Lung (tissue), 11 donors: ENCODE measurements at regions not wholly inside any gene's neighbourhood (a gene's known extent, or its start where the extent isn't known, plus 50 kb on each side); places are given as distances from the start of the nearest gene placed in this dataset.
"Not testable (repeated sequence)": the region's sequence is repeated elsewhere in the genome, so short reads cannot be mapped to it uniquely, and the experiment has no call there.

ENCODE experiments used
- ATAC-seq: fragments of 200-7000 bp; cut with Tn5 transposase; one replicate; pipeline ENCODE4 v1.9.1; 2020; ENCODE audit warnings: moderate number of reproducible peaks; ENCODE audit not compliant: insufficient read depth, low FRiP score
- DNase-seq, 3 donors: peaks; one replicate each; pipeline ENCODE4 v3.0.0-alpha.2; 2013 to 2017
- H3K27ac ChIP-seq, 2 donors: one replicate each; pipeline ENCODE4 v1.5.1; 2013; ENCODE audit warnings: mild to moderate bottlenecking in 2 of 2, moderate library complexity in 2 of 2, control low read depth in 1 of 2, inconsistent platforms in 1 of 2, low read depth in 1 of 2, low read length in 1 of 2
- H3K27me3 ChIP-seq, 3 donors: one replicate each; pipeline ENCODE4 v1.5.1; 2013; ENCODE audit warnings: low read length in 2 of 3; ENCODE audit not compliant: control insufficient read depth in 3 of 3, insufficient read depth in 3 of 3
- H3K36me3 ChIP-seq, 4 donors: one replicate each; pipeline ENCODE4 v1.5.1; 2013; ENCODE audit warnings: low read length in 4 of 4, mild to moderate bottlenecking in 1 of 4, moderate library complexity in 1 of 4; ENCODE audit not compliant: control insufficient read depth in 4 of 4, insufficient read depth in 4 of 4
- H3K4me1 ChIP-seq, 5 donors: one replicate each; pipeline ENCODE4 v1.5.1; 2013; ENCODE audit warnings: low read length in 5 of 5, mild to moderate bottlenecking in 2 of 5, moderate library complexity in 1 of 5; ENCODE audit not compliant: control insufficient read depth in 5 of 5, insufficient read depth in 5 of 5
- H3K4me3 ChIP-seq: one replicate; pipeline ENCODE4 v1.5.1; 2013; ENCODE audit warnings: mild to moderate bottlenecking, control low read depth, moderate library complexity
- H3K9ac ChIP-seq, 2 donors: one replicate each; pipeline ENCODE4 v1.5.1; 2013; ENCODE audit warnings: low read length in 2 of 2, control low read depth in 1 of 2; ENCODE audit not compliant: insufficient read depth in 1 of 2
- H3K9me3 ChIP-seq, 4 donors: one replicate each; pipeline ENCODE4 v1.5.1; 2013; ENCODE audit warnings: low read length in 3 of 4, mild to moderate bottlenecking in 1 of 4, moderate library complexity in 1 of 4; ENCODE audit not compliant: control insufficient read depth in 4 of 4, insufficient read depth in 3 of 4
- WGBS, 2 donors: extraction: QIAGEN DNeasy Blood & Tissue Kit; methylation state at CpG; one replicate each; pipeline ENCODE4 v1.1.7; 2013; 5-methylcytosine and 5-hydroxymethylcytosine counted together
- TF ChIP-seq, protein P1 (sequence below): IDR thresholded peaks from 2 replicates; pipeline ENCODE4 v1.5.1; 2012; ENCODE audit warnings: mild to moderate bottlenecking; ENCODE audit errors: control extremely low read depth, extremely low read depth
- donor health status: control.
- donor health status: control.
- donor health status: Bipolar disorder and iron deficiency.
- donor health status: healthy.
- donor health status: DM: yes; HTN: yes; CAD: no.

DNA sequence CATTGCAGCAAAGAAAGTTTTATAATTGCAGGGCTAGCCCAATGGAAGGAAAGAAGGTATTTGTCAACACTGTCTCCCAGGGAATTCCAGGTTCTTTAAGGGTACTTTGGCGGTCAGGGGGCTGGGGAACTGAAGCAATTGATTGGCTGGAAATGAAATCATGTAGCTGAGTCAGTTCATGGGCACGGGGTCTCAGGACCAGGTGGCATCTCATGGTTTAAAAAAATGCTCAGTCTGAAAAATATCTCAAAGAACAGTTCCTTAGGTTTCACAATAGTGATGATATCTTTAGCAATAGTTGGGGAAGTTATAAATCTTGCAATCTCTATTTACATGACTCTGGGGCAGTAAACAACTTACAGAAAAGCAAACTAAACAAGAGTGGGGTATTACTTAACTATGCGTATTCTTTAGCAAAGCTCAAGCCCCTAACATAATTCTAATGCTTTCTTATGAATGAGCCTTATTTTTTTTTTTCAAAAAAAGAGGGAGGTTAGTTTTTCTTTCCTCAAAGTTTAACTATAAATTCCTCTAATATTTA lies 376.9 kb upstream of the NRG3 start:
- no peak overlapping the region for H3K4me3 ChIP-seq
- 57 to 58% methylated on average over 3 of the region's 3 CpGs for WGBS, 2 donors
- H3K4me1 ChIP-seq: no peaks in the 10 kb centered on the region
- H3K9ac ChIP-seq: no peak overlapping the region
- ATAC-seq: no peak
- H3K27ac ChIP-seq: no peak overlapping the region
- H3K27me3 ChIP-seq: no peaks in the 10 kb centered on the region
- TF ChIP-seq, protein P1, sequence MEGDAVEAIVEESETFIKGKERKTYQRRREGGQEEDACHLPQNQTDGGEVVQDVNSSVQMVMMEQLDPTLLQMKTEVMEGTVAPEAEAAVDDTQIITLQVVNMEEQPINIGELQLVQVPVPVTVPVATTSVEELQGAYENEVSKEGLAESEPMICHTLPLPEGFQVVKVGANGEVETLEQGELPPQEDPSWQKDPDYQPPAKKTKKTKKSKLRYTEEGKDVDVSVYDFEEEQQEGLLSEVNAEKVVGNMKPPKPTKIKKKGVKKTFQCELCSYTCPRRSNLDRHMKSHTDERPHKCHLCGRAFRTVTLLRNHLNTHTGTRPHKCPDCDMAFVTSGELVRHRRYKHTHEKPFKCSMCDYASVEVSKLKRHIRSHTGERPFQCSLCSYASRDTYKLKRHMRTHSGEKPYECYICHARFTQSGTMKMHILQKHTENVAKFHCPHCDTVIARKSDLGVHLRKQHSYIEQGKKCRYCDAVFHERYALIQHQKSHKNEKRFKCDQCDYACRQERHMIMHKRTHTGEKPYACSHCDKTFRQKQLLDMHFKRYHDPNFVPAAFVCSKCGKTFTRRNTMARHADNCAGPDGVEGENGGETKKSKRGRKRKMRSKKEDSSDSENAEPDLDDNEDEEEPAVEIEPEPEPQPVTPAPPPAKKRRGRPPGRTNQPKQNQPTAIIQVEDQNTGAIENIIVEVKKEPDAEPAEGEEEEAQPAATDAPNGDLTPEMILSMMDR: no peak
- no peak for DNase-seq
- H3K36me3 ChIP-seq: no peaks in the 10 kb centered on the region
- peaks cover 0 to 5% (median 0%) of the 10 kb centered on the region in 4 donors for H3K9me3 ChIP-seq

DNA sequence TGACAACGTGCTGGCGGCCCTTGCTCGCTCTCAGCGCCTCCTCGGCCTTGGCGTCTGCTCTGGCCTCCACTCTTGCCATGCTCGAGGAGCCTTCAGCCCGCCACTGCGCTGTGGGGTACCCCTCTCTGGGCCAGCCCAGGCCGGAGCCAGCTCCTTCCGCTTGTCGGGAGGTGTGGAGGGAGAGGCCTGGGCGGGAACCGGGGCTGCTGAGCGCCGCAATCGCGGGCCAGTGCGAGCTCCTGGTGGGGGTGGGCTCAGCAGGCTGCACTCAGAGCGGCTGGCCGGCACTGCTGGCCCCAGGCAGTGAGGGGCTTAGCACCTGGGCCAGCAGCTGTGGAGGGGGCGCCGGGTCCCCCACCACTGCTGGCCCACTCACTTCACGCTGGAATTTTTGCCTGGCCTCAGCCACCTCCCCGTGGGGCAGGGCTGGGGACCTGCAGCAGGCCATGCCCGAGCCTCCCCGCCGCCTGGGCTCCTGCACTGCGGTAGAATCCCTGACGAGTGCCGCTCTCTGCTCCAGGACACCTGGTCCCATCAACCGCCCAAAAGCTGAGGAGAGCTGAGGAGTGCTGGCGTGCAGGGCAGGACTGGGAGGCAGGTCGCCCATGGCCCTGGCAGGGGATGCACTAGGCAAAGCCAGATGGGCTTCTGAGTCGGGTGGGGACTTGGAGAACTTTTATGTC lies 372.2 kb upstream of the NRG3 start:
- Histone ChIP-seq H3K4me1 (no peaks in the 10 kb centered on the region), H3K9ac (no peak overlapping the region), H3K27ac (no peak overlapping the region), H3K9me3 (peaks cover 0 to 12% (median 0%) of the 10 kb centered on the region in 4 donors), H3K4me3 (no peak overlapping the region), H3K27me3 (no peaks in the 10 kb centered on the region), H3K36me3 (no peaks in the 10 kb centered on the region)
- TF ChIP-seq, protein P1: no peak
- WGBS, 2 donors: 93 to 94% methylated on average over 35 of the region's 35 CpGs
- ATAC-seq (no peak), DNase-seq (no peak)

DNA sequence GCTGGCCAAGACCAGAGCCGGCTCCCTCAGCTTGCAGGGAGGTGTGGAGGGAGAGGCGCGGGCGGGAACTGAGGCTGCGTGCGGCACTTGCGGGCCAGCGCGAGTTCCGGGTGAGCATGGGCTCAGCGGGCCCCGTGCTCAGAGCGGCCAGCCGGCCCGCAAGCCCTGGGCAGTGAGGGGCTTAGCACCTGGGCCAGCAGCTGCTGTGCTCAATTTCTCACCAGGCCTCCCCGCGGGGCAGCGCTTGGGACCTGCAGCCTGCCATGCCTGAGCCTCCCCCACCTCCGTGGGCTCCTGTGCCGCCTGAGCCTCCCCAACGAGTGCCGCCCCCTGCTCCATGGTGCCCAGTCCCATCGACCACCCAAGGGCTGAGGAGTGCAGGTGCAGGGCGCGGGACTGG lies 369.2 kb upstream of the NRG3 start:
- H3K4me3 ChIP-seq, H3K36me3 ChIP-seq, H3K9ac ChIP-seq, DNase-seq, H3K4me1 ChIP-seq, H3K27ac ChIP-seq, H3K27me3 ChIP-seq, ATAC-seq: not testable (repeated sequence)
- 95 to 98% methylated on average over 23 to 25 of the region's 25 CpGs for WGBS, 2 donors
- peaks cover 0 to 12% (median 1%) of the 10 kb centered on the region in 4 donors for H3K9me3 ChIP-seq

DNA sequence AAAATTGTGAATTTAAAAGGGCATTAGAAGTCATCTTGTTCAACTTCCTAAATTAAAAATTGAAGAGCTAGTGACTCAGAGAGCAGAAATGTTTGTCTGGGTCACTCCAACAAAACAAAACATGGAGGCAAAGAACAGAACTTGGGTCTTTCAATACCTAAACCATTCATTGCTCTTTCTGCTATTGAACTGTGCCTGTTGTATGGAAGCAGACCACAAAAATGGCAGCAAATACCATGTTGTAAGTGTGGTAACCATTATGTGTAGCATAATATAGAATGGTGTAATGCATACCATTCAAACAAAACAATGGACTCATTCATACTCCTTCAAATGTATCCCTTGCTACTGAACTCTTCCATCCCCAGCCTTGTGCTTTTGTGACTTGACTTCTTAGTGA lies 360.2 kb upstream of the NRG3 start:
- no peaks in the 10 kb centered on the region for H3K36me3 ChIP-seq
- H3K9ac ChIP-seq: no peak overlapping the region
- no peak for DNase-seq
- no peak for ATAC-seq
- peaks cover 0 to 3% (median 0%) of the 10 kb centered on the region in 4 donors for H3K9me3 ChIP-seq
- no peak overlapping the region for H3K4me3 ChIP-seq
- TF ChIP-seq, protein P1: no peak
- H3K4me1 ChIP-seq: no peaks in the 10 kb centered on the region
- no peaks in the 10 kb centered on the region for H3K27me3 ChIP-seq
- H3K27ac ChIP-seq: no peak overlapping the region
